Lower lobe of right lung (tissue), 2 donors: ENCODE measurements at regions not wholly inside any gene's neighbourhood (a gene's known extent, or its start where the extent isn't known, plus 50 kb on each side); places are given as distances from the start of the nearest gene placed in this dataset.

ENCODE experiments used
- ATAC-seq, 2 donors: fragments of 200-7000 bp; cut with Tn5 transposase; one replicate each; pipeline ENCODE4 v1.9.1; 2020 to 2022; ENCODE audit warnings: mild to moderate bottlenecking in 2 of 2, moderate library complexity in 2 of 2
- DNase-seq: peaks from one replicate; pipeline ENCODE4 v3.0.0-alpha.2; 2020
- H3K27ac ChIP-seq: fragments of 200-600 bp; one replicate; pipeline ENCODE4 v1.8.0; 2022
- H3K27me3 ChIP-seq: fragments of 200-600 bp; one replicate; pipeline ENCODE4 v1.8.0; 2022; ENCODE audit warnings: low read depth
- H3K36me3 ChIP-seq: fragments of 200-600 bp; one replicate; pipeline ENCODE4 v1.8.0; 2022; ENCODE audit warnings: mild to moderate bottlenecking
- H3K4me1 ChIP-seq: fragments of 200-600 bp; one replicate; pipeline ENCODE4 v1.8.0; 2022
- H3K4me3 ChIP-seq: fragments of 200-600 bp; one replicate; pipeline ENCODE4 v1.8.0; 2022; ENCODE audit warnings: mild to moderate bottlenecking
- H3K9me3 ChIP-seq: fragments of 200-600 bp; one replicate; pipeline ENCODE4 v1.8.0; 2022
- CTCF ChIP-seq: fragments of 200-600 bp; IDR thresholded peaks from one replicate; pipeline ENCODE4 v1.8.0; 2022; ENCODE audit warnings: antibody characterized with exemption, mild to moderate bottlenecking
- intact Hi-C: fragments of 100-400 bp; cut with DNase I; formaldehyde crosslinking; loops from one replicate; pipeline ENCODE4 v1.11.0; 2022
- donor health status: DM: no; HTN: yes; CAD: no; lungs with severe emphysema.

- H3K36me3 ChIP-seq: no peaks in the 10 kb centered on the region
- intact Hi-C loops: no loop called here
- H3K4me1 ChIP-seq: no peaks in the 10 kb centered on the region
- DNase-seq (no peak), ATAC-seq (no peak)
- no peaks in the 10 kb centered on the region for H3K9me3 ChIP-seq
- no peak overlapping the region for H3K27ac ChIP-seq
- no peaks in the 10 kb centered on the region for H3K27me3 ChIP-seq
- no peak for TF ChIP-seq CTCF
- H3K4me3 ChIP-seq: no peak overlapping the region
Measured at GRCh38 chr2:198371921-198372543, 567.6 kb downstream of the PLCL1 start.

DNA sequence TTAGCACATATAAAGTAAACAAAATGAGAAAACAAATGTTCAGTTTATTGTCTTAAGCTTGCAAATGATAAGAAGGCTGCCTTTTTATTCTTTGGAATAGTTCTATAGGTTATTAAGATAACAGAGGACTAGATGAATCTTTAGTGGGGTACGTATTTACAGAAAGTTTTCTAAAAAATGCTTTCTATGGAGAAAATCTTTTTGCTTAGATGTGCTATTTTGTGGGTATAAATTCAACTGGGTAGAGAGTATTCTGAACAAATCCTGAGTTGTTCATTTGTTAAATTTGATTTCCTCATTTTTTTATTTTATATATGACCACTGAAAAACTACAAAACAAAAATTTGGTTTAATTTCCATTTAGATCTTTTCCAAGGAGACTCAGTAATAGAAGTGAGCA is 566.9 kb downstream of the PLCL1 start:
- DNase-seq: no peak
- no peak overlapping the region for H3K27ac ChIP-seq
- no peaks in the 10 kb centered on the region for H3K4me1 ChIP-seq
- intact Hi-C loops: no loop called here
- no peak for ATAC-seq
- H3K36me3 ChIP-seq: no peaks in the 10 kb centered on the region
- no peak for TF ChIP-seq CTCF
- H3K4me3 ChIP-seq: no peak overlapping the region
- no peaks in the 10 kb centered on the region for H3K27me3 ChIP-seq
- no peaks in the 10 kb centered on the region for H3K9me3 ChIP-seq

DNA sequence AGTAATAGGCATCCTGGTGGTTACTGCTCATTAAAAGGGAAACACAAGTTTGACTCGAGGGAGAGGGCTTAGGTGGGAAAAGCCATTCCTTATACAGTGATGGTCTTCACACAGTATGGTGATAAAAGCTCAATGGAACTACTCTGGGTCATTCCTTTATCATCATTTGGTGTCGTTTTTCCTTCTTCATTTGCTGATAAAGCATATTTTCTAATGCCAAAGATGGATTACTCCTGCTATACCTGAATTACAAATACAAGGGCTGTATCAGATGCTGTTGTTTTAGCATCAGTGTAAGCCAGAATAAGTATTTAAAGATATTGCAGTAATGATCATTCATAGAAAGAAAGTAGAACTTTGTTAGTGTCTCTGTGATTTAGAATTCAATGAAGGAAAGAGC is 563.7 kb downstream of the PLCL1 start:
- TF ChIP-seq CTCF: no peak
- Histone ChIP-seq H3K27me3 (no peaks in the 10 kb centered on the region), H3K9me3 (no peaks in the 10 kb centered on the region), H3K4me3 (no peak overlapping the region), H3K27ac (no peak overlapping the region), H3K36me3 (no peaks in the 10 kb centered on the region), H3K4me1 (no peaks in the 10 kb centered on the region)
- ATAC-seq (no peak), DNase-seq (no peak)
- intact Hi-C loops: no loop called here

GRCh38 chr2:198362740-198363139 is 558.3 kb downstream of the PLCL1 start:
- TF ChIP-seq CTCF: no peak
- no peak for DNase-seq
- H3K4me1 ChIP-seq: no peaks in the 10 kb centered on the region
- H3K27me3 ChIP-seq: no peaks in the 10 kb centered on the region
- H3K4me3 ChIP-seq: no peak overlapping the region
- H3K36me3 ChIP-seq: no peaks in the 10 kb centered on the region
- no peaks in the 10 kb centered on the region for H3K9me3 ChIP-seq
- intact Hi-C loops: no loop called here
- ATAC-seq: no peak
- H3K27ac ChIP-seq: no peak overlapping the region

DNA sequence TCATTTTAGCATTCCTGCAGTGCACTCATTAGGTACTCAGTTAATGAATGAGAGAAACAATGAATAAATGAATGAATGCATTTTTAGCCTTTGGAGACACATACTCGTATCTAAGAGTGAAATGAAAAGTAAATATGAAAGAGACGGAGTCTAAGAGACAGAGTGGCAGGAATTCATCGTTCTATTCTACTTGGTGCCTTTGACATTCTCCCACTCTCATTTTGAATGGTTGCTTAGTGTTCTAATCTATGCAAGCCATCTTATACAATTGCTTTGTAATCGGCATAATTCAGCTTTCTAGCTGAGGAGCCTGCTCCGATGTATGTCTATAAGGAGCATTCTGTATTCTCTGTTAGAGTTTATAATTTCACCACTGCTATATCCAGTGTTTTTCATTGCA is 554.9 kb downstream of the PLCL1 start:
- H3K9me3 ChIP-seq: no peaks in the 10 kb centered on the region
- ATAC-seq: no peak
- H3K4me3 ChIP-seq: no peak overlapping the region
- no peaks in the 10 kb centered on the region for H3K36me3 ChIP-seq
- TF ChIP-seq CTCF: no peak
- intact Hi-C loops: no loop called here
- H3K27ac ChIP-seq: no peak overlapping the region
- no peaks in the 10 kb centered on the region for H3K27me3 ChIP-seq
- no peaks in the 10 kb centered on the region for H3K4me1 ChIP-seq
- DNase-seq: no peak

DNA sequence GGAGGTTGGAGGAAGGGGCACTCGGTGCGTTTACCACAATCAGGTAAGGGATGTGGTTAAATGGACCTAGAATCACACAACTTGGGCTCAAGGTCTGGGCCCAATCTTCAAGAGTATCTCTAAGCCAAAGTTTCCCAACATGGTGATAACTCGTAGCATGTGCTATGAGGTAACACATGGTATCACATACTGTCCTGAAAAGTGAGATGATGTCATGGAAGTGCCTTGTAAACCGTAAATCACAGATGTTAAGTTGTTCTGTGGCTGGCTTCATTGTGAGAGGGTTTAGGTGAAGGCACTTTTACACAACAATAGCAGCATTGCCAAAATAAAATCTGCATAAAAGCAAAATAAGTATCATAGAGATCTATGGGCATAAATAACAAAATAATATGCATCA is 551.8 kb downstream of the PLCL1 start:
- H3K4me1 ChIP-seq: no peaks in the 10 kb centered on the region
- H3K27ac ChIP-seq: no peak overlapping the region
- no peaks in the 10 kb centered on the region for H3K27me3 ChIP-seq
- H3K36me3 ChIP-seq: no peaks in the 10 kb centered on the region
- intact Hi-C loops: no loop called here
- ATAC-seq: no peak
- no peak overlapping the region for H3K4me3 ChIP-seq
- no peaks in the 10 kb centered on the region for H3K9me3 ChIP-seq
- no peak for DNase-seq
- TF ChIP-seq CTCF: no peak
